GM23338 (cell line): ENCODE measurements at regions not wholly inside any gene's neighbourhood (a gene's known extent, or its start where the extent isn't known, plus 50 kb on each side); places are given as distances from the start of the nearest gene placed in this dataset.

ENCODE experiments used
- CTCF ChIP-seq, 2 experiments: fragments of 200-600 bp in 1 of 2; sonication (generic) in 1 of 2; conservative IDR thresholded peaks; 2 replicates each; pipeline versions ENCODE4 v1.5.1 to v1.6.1; 2016 to 2017; ENCODE audit warnings: antibody characterized with exemption in 2 of 2, low read depth in 2 of 2, mild to moderate bottlenecking in 2 of 2, moderate library complexity in 1 of 2
- EZH2 ChIP-seq: fragments of 200-600 bp; sonication (generic); IDR thresholded peaks from one replicate; pipeline ENCODE4 v1.8.0; 2017; ENCODE audit warnings: antibody characterized with exemption, mild to moderate bottlenecking, low read depth; ENCODE audit not compliant: unreplicated experiment
- EZH2phosphoT487 ChIP-seq: fragments of 200-600 bp; sonication (generic); IDR thresholded peaks from one replicate; pipeline ENCODE4 v1.8.1; 2018; ENCODE audit warnings: antibody characterized with exemption; ENCODE audit not compliant: unreplicated experiment
- JUNB ChIP-seq: IDR thresholded peaks from one replicate; pipeline ENCODE4 v1.6.1; 2016; ENCODE audit warnings: antibody characterized with exemption; ENCODE audit not compliant: unreplicated experiment
- POLR2AphosphoS5 ChIP-seq: IDR thresholded peaks from 2 replicates; pipeline ENCODE4 v1.6.1; 2016; ENCODE audit warnings: antibody characterized with exemption, low read depth
- REST ChIP-seq: IDR thresholded peaks from one replicate; pipeline ENCODE4 v1.6.1; 2018; ENCODE audit warnings: antibody characterized with exemption; ENCODE audit not compliant: unreplicated experiment

GRCh38 chr4:85125688-85126087 lies 159.2 kb upstream of the WDFY3 start:
- no peak for TF ChIP-seq CTCF (conservative IDR thresholded peaks at IDR 0.05; ENCODE audit: low read depth in 2 of 2)
- TF ChIP-seq EZH2: no peak
- TF ChIP-seq EZH2phosphoT487: no peak
- no peak for TF ChIP-seq POLR2AphosphoS5
- TF ChIP-seq REST: no peak
- TF ChIP-seq JUNB: no peak
